Liver (tissue), 8 donors: ENCODE measurements at regions not wholly inside any gene's neighbourhood (a gene's known extent, or its start where the extent isn't known, plus 50 kb on each side); places are given as distances from the start of the nearest gene placed in this dataset.

Source experiments
- DNase-seq: peaks from one replicate; pipeline ENCODE4 v3.0.0-alpha.2; 2017; ENCODE audit warnings: low spot score
- H3K27ac ChIP-seq, 2 donors: one replicate each; pipeline ENCODE4 v1.7.0; 2013; ENCODE audit warnings: inconsistent platforms in 2 of 2, low read length in 2 of 2, control low read depth in 1 of 2, low read depth in 1 of 2, mild to moderate bottlenecking in 1 of 2
- H3K27me3 ChIP-seq, 4 donors: one replicate each; pipeline versions ENCODE4 v1.6.1 to v1.7.0; 2013; ENCODE audit warnings: low read length in 3 of 4, inconsistent platforms in 1 of 4, mild to moderate bottlenecking in 1 of 4, moderate library complexity in 1 of 4; ENCODE audit not compliant: control insufficient read depth in 4 of 4, insufficient read depth in 4 of 4
- H3K36me3 ChIP-seq, 4 donors: one replicate each; pipeline versions ENCODE4 v1.6.1 to v1.7.0; 2013; ENCODE audit warnings: low read length in 3 of 4, mild to moderate bottlenecking in 3 of 4, low read depth in 1 of 4, moderate library complexity in 1 of 4; ENCODE audit not compliant: control insufficient read depth in 4 of 4, insufficient read depth in 3 of 4
- H3K4me1 ChIP-seq, 4 donors: one replicate each; pipeline versions ENCODE4 v1.6.1 to v1.7.0; 2013; ENCODE audit warnings: low read length in 3 of 4, mild to moderate bottlenecking in 3 of 4, moderate library complexity in 1 of 4; ENCODE audit not compliant: control insufficient read depth in 4 of 4, insufficient read depth in 4 of 4
- H3K4me3 ChIP-seq, 3 donors: one replicate each; pipeline versions ENCODE4 v1.6.1 to v1.7.0; 2013; ENCODE audit warnings: low read length in 3 of 3, control low read depth in 1 of 3, low read depth in 1 of 3, mild to moderate bottlenecking in 1 of 3
- H3K9ac ChIP-seq, 2 donors: one replicate each; pipeline ENCODE4 v1.7.0; 2013; ENCODE audit warnings: low read length in 2 of 2, mild to moderate bottlenecking in 2 of 2, moderate library complexity in 2 of 2, control low read depth in 1 of 2, low read depth in 1 of 2
- H3K9me3 ChIP-seq, 4 donors: one replicate each; pipeline versions ENCODE4 v1.6.1 to v1.7.0; 2013; ENCODE audit warnings: low read length in 3 of 4; ENCODE audit not compliant: control insufficient read depth in 4 of 4
- EGR1 ChIP-seq, 2 donors: IDR thresholded peaks; 2 replicates each; pipeline ENCODE4 v1.6.1; 2016 to 2018; ENCODE audit warnings: antibody characterized with exemption in 2 of 2, low read depth in 2 of 2
- FOXA1 ChIP-seq: IDR thresholded peaks from 2 replicates; pipeline ENCODE4 v1.6.1; 2016; ENCODE audit warnings: antibody characterized with exemption
- FOXA2 ChIP-seq: IDR thresholded peaks from 2 replicates; pipeline ENCODE4 v1.6.1; 2016; ENCODE audit warnings: antibody characterized with exemption
- HNF4A ChIP-seq, 2 donors: conservative IDR thresholded peaks; 2 replicates each; pipeline ENCODE4 v1.6.1; 2016; ENCODE audit warnings: antibody characterized with exemption in 2 of 2, mild to moderate bottlenecking in 2 of 2
- HNF4G ChIP-seq: IDR thresholded peaks from 2 replicates; pipeline ENCODE4 v1.6.1; 2016; ENCODE audit warnings: antibody characterized with exemption
- JUND ChIP-seq, 2 donors: IDR thresholded peaks; 2 replicates each; pipeline ENCODE4 v1.6.1; 2016; ENCODE audit warnings: antibody characterized with exemption in 2 of 2
- RXRA ChIP-seq, 2 donors: IDR thresholded peaks; 2 replicates each; pipeline ENCODE4 v1.6.1; 2017 to 2018; ENCODE audit warnings: antibody characterized with exemption in 2 of 2, mild to moderate bottlenecking in 1 of 2
- SP1 ChIP-seq: IDR thresholded peaks from 2 replicates; pipeline ENCODE4 v1.6.1; 2018; ENCODE audit warnings: antibody characterized with exemption, mild to moderate bottlenecking
- whole genome bisulfite sequencing: extraction: QIAGEN DNeasy Blood & Tissue Kit; methylation state at CpG from one replicate; pipeline ENCODE4 v1.1.7; 2013; 5-methylcytosine and 5-hydroxymethylcytosine counted together
- TF ChIP-seq, protein P1 (sequence below): IDR thresholded peaks from 2 replicates; pipeline ENCODE4 v1.6.1; 2016; ENCODE audit warnings: antibody characterized with exemption
- TF ChIP-seq, protein P2 (sequence below): fragments of 150-350 bp; IDR thresholded peaks from 2 replicates; pipeline ENCODE4 v1.5.1; 2017; ENCODE audit warnings: improper control_type of control experiment, low read depth, low read length; ENCODE audit not compliant: missing input control
- TF ChIP-seq, protein P3 (sequence below): IDR thresholded peaks from 2 replicates; pipeline ENCODE4 v1.6.1; 2016; ENCODE audit warnings: antibody characterized with exemption, mild to moderate bottlenecking
- TF ChIP-seq, protein P4 (sequence below): IDR thresholded peaks from 2 replicates; pipeline ENCODE4 v1.6.1; 2016; ENCODE audit warnings: antibody characterized with exemption
- TF ChIP-seq, protein P5 (sequence below): IDR thresholded peaks from 2 replicates; pipeline ENCODE4 v1.6.1; 2016; ENCODE audit warnings: antibody characterized with exemption
- donor health status: healthy.
- donor health status: healthy.
- donor health status: healthy.
- donor health status: healthy.
- donor health status: healthy.

DNA sequence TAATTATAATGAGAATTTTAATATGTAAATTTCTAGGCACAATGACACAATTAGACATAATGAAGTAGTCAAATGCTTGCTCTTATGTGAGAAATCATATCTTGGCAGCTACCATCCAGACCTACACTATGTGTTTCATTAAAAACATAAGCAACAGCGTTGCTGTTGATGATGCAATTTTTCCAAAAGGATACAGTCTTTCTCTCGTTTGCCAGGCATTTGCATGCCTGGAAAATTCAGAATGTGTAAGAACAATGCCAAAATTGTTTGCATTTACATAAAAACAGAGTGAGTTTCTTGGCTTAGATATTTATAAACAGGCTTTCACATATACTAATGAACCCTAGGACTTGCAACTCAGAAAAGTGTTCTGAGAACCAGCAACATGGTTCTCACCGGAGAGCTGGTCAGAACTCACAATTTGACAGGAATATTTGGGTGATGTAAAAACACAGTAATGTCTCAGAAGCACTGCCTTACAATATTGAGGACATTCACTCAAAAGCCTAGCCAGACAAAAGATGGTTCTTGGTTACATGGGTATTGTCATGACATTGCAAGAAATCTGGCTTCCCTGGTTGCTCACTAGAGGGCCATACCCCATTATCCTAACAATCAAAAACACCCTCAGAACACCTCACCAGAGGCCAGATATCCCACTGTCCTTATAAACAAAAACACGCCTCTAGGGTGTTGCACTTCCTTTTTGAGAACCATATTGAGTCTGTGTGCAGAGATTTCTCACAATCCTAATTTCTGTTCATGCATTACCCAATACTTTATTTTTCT lies 1029.0 kb upstream of the AGA start:
- WGBS = 68% methylated on average over 4 of the region's 4 CpGs
- no peak overlapping the region for H3K9ac ChIP-seq
- H3K4me1 ChIP-seq = no peaks in the 10 kb centered on the region
- H3K4me3 ChIP-seq = no peak overlapping the region
- no peaks in the 10 kb centered on the region for H3K9me3 ChIP-seq
- H3K27ac ChIP-seq = no peak overlapping the region
- TF ChIP-seq FOXA1 = no peak
- no peak for TF ChIP-seq SP1
- no peak for TF ChIP-seq JUND (IDR thresholded peaks at IDR 0.05)
- TF ChIP-seq, protein P1, sequence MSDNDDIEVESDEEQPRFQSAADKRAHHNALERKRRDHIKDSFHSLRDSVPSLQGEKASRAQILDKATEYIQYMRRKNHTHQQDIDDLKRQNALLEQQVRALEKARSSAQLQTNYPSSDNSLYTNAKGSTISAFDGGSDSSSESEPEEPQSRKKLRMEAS = no peak
- no peak for TF ChIP-seq HNF4A (conservative IDR thresholded peaks at IDR 0.05)
- TF ChIP-seq, protein P2, sequence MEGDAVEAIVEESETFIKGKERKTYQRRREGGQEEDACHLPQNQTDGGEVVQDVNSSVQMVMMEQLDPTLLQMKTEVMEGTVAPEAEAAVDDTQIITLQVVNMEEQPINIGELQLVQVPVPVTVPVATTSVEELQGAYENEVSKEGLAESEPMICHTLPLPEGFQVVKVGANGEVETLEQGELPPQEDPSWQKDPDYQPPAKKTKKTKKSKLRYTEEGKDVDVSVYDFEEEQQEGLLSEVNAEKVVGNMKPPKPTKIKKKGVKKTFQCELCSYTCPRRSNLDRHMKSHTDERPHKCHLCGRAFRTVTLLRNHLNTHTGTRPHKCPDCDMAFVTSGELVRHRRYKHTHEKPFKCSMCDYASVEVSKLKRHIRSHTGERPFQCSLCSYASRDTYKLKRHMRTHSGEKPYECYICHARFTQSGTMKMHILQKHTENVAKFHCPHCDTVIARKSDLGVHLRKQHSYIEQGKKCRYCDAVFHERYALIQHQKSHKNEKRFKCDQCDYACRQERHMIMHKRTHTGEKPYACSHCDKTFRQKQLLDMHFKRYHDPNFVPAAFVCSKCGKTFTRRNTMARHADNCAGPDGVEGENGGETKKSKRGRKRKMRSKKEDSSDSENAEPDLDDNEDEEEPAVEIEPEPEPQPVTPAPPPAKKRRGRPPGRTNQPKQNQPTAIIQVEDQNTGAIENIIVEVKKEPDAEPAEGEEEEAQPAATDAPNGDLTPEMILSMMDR = no peak
- no peak for TF ChIP-seq RXRA (IDR thresholded peaks at IDR 0.05)
- TF ChIP-seq FOXA2 = no peak
- TF ChIP-seq EGR1 (IDR thresholded peaks at IDR 0.05; ENCODE audit: low read depth in 2 of 2) = no peak
- TF ChIP-seq HNF4G = no peak
- TF ChIP-seq, protein P3, sequence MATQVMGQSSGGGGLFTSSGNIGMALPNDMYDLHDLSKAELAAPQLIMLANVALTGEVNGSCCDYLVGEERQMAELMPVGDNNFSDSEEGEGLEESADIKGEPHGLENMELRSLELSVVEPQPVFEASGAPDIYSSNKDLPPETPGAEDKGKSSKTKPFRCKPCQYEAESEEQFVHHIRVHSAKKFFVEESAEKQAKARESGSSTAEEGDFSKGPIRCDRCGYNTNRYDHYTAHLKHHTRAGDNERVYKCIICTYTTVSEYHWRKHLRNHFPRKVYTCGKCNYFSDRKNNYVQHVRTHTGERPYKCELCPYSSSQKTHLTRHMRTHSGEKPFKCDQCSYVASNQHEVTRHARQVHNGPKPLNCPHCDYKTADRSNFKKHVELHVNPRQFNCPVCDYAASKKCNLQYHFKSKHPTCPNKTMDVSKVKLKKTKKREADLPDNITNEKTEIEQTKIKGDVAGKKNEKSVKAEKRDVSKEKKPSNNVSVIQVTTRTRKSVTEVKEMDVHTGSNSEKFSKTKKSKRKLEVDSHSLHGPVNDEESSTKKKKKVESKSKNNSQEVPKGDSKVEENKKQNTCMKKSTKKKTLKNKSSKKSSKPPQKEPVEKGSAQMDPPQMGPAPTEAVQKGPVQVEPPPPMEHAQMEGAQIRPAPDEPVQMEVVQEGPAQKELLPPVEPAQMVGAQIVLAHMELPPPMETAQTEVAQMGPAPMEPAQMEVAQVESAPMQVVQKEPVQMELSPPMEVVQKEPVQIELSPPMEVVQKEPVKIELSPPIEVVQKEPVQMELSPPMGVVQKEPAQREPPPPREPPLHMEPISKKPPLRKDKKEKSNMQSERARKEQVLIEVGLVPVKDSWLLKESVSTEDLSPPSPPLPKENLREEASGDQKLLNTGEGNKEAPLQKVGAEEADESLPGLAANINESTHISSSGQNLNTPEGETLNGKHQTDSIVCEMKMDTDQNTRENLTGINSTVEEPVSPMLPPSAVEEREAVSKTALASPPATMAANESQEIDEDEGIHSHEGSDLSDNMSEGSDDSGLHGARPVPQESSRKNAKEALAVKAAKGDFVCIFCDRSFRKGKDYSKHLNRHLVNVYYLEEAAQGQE = no peak
- no peak for DNase-seq
- H3K27me3 ChIP-seq = no peaks in the 10 kb centered on the region
- H3K36me3 ChIP-seq = no peaks in the 10 kb centered on the region

DNA sequence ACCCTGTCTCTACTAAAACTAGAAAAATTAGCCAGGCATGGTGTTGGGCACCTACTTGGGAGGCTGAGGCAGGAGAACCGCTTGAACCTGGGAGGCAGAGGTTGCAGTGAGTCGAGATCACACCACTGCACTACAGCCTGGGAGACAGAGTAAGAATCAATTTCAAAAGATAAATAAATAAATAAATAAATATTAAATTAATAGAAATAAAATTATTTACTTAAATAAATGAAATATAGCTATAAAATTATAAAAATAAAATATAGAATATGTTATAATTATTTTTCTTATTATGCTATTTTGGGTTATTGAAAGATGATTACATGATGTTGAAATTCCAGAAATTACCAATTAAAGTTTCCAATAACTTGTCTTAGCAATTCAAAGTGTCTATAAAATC lies 1029.8 kb upstream of the AGA start:
- Histone ChIP-seq H3K27ac (no peak overlapping the region), H3K4me3 (no peak overlapping the region), H3K36me3 (no peaks in the 10 kb centered on the region), H3K9me3 (no peaks in the 10 kb centered on the region), H3K27me3 (no peaks in the 10 kb centered on the region), H3K9ac (no peak overlapping the region), H3K4me1 (no peaks in the 10 kb centered on the region)
- TF ChIP-seq JUND (IDR thresholded peaks at IDR 0.05) (no peak), SP1 (no peak), FOXA2 (no peak), FOXA1 (no peak)
- TF ChIP-seq, protein P2 = no peak
- TF ChIP-seq, protein P4, sequence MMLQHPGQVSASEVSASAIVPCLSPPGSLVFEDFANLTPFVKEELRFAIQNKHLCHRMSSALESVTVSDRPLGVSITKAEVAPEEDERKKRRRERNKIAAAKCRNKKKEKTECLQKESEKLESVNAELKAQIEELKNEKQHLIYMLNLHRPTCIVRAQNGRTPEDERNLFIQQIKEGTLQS = no peak
- TF ChIP-seq, protein P3 = no peak
- TF ChIP-seq, protein P5, sequence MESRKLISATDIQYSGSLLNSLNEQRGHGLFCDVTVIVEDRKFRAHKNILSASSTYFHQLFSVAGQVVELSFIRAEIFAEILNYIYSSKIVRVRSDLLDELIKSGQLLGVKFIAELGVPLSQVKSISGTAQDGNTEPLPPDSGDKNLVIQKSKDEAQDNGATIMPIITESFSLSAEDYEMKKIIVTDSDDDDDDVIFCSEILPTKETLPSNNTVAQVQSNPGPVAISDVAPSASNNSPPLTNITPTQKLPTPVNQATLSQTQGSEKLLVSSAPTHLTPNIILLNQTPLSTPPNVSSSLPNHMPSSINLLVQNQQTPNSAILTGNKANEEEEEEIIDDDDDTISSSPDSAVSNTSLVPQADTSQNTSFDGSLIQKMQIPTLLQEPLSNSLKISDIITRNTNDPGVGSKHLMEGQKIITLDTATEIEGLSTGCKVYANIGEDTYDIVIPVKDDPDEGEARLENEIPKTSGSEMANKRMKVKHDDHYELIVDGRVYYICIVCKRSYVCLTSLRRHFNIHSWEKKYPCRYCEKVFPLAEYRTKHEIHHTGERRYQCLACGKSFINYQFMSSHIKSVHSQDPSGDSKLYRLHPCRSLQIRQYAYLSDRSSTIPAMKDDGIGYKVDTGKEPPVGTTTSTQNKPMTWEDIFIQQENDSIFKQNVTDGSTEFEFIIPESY = no peak
- WGBS = 87% methylated on average over 2 of the region's 2 CpGs
- DNase-seq = no peak
